K562 (cell line): ENCODE measurements at regions not wholly inside any gene's neighbourhood (a gene's known extent, or its start where the extent isn't known, plus 50 kb on each side); places are given as distances from the start of the nearest gene placed in this dataset.

Experiments
- ATAC-seq: fragments of 200-7000 bp; cut with Tn5 transposase; 3 replicates; pipeline ENCODE4 v1.9.1; 2020; ENCODE audit warnings: moderate library complexity
- BruUV-seq: library from RNA; stranded (reverse); fragments of 400-500 nt; replicated peaks from 2 replicates; lab custom pipeline; 2021; lab: Mats Ljungman, UMichigan
- CTCF ChIA-PET: fragments of 300-600 bp; formaldehyde crosslinking; extraction: SDS; loops from one replicate; lab custom pipeline; 2021; ENCODE audit warnings: low intra/inter-chr PET ratio; lab: Yijun Ruan, JAX
- POLR2A ChIA-PET: fragments of 300-600, 350-650 bp; sonication (Branson Sonifier 250); formaldehyde crosslinking; extraction: SDS; loops from one replicate; lab custom pipeline; 2021; ENCODE audit warnings: antibody characterized with exemption, inconsistent platforms; lab: Yijun Ruan, JAX
- DNase-seq, 4 experiments: peaks; one replicate each; pipeline versions ENCODE4 v3.0.0 to v3.0.0-alpha.2; 2011 to 2018; ENCODE audit warnings: low spot score in 3 of 4, mixed read lengths in 3 of 4; ENCODE audit errors: extremely low read depth in 1 of 4
- FAIRE-seq: peaks from 2 replicates; lab custom pipeline; 2011; peaks lifted over from hg19 to GRCh38; lab: Jason Lieb, UNC
- H2AFZ ChIP-seq: 2 replicates; pipeline ENCODE4 v1.6.0; 2011; ENCODE audit warnings: low read depth, low read length, control low read depth, inconsistent platforms
- H3K27ac ChIP-seq: fragments of 200-600 bp; 3 replicates; pipeline ENCODE4 v1.8.0; 2011; ENCODE audit warnings: low read depth, mild to moderate bottlenecking, control low read depth, inconsistent platforms, low read length, moderate library complexity, mixed read lengths; ENCODE audit errors: extremely low read depth
- H3K27me3 ChIP-seq, 2 experiments: fragments of 300-600 bp in 1 of 2; 2 replicates in 1 of 2; 3 replicates in 1 of 2; pipeline versions ENCODE4 v1.6.0 to v1.8.0; 2011; ENCODE audit warnings: inconsistent platforms in 2 of 2, low read length in 2 of 2, mild to moderate bottlenecking in 1 of 2, mixed read lengths in 1 of 2, moderate library complexity in 1 of 2; ENCODE audit not compliant: control insufficient read depth in 2 of 2, insufficient read depth in 2 of 2
- H3K36me3 ChIP-seq: fragments of 300-600 bp; 3 replicates; pipeline ENCODE4 v1.8.0; 2011; ENCODE audit warnings: mild to moderate bottlenecking, low read length, inconsistent platforms; ENCODE audit not compliant: control insufficient read depth, insufficient read depth
- H3K4me1 ChIP-seq, 2 experiments: fragments of 200-600 bp in 1 of 2; replicated peaks in 1 of 2; 2 replicates in 1 of 2; 3 replicates in 1 of 2; pipeline versions ENCODE4 v1.5.1 to v1.8.0; 2011; ENCODE audit warnings: inconsistent platforms in 2 of 2, low read length in 2 of 2, mild to moderate bottlenecking in 1 of 2, mixed read lengths in 1 of 2, moderate library complexity in 1 of 2; ENCODE audit not compliant: control insufficient read depth in 2 of 2, insufficient read depth in 2 of 2
- H3K4me2 ChIP-seq: 2 replicates; pipeline ENCODE4 v1.6.1; 2011; ENCODE audit warnings: low read length, control low read depth, inconsistent platforms, mixed read lengths; ENCODE audit not compliant: insufficient read depth
- H3K4me3 ChIP-seq: fragments of 200-600 bp; sonication (generic), shearing (Covaris generic); 2 replicates; pipeline ENCODE4 v1.5.1; 2016; ENCODE audit warnings: control low read depth, inconsistent platforms
- H3K79me2 ChIP-seq: fragments of 200-600 bp; 3 replicates; pipeline ENCODE4 v1.8.0; 2011; ENCODE audit warnings: low read length, inconsistent platforms; ENCODE audit not compliant: control insufficient read depth, insufficient read depth
- H3K9ac ChIP-seq, 2 experiments: 2 replicates each; pipeline versions ENCODE4 v1.6.0 to v1.6.1; 2011; ENCODE audit warnings: low read depth in 2 of 2, low read length in 2 of 2, control low read depth in 1 of 2, inconsistent platforms in 1 of 2, mild to moderate bottlenecking in 1 of 2, mixed read lengths in 1 of 2; ENCODE audit not compliant: insufficient read depth in 1 of 2
- H3K9me1 ChIP-seq: one replicate; pipeline ENCODE4 v1.6.0; 2011; ENCODE audit warnings: inconsistent platforms, mild to moderate bottlenecking, low read length, moderate library complexity; ENCODE audit not compliant: control insufficient read depth, insufficient read depth
- H3K9me3 ChIP-seq: replicated peaks from 2 replicates; pipeline ENCODE4 v1.5.1; 2011; ENCODE audit warnings: low read depth, low read length, inconsistent platforms; ENCODE audit not compliant: control insufficient read depth, insufficient read depth
- H4K20me1 ChIP-seq: replicated peaks from 2 replicates; pipeline ENCODE4 v1.6.1; 2011; ENCODE audit warnings: low read length, inconsistent platforms, mixed read lengths; ENCODE audit not compliant: control insufficient read depth, insufficient read depth
- BRD4 ChIP-seq: fragments of 200-600 bp; sonication (generic); IDR thresholded peaks from 2 replicates; pipeline ENCODE4 v1.6.1; 2017; ENCODE audit warnings: inconsistent platforms
- EGR1 ChIP-seq: fragments of 450-650 bp; conservative IDR thresholded peaks from 2 replicates; pipeline ENCODE4 v1.6.1; 2017; ENCODE audit warnings: mild to moderate bottlenecking
- KLF1 ChIP-seq: fragments of 450-650 bp; IDR thresholded peaks from 2 replicates; pipeline ENCODE4 v1.6.1; 2016; ENCODE audit warnings: missing genetic modification characterization, missing compliant biosample characterization
- SAFB ChIP-seq: fragments of 200-400 bp; formaldehyde crosslinking; IDR thresholded peaks from 2 replicates; pipeline ENCODE4 v1.6.1; 2017; ENCODE audit warnings: low read depth, low read length, borderline replicate concordance
- SAFB2 ChIP-seq: fragments of 200-400 bp; formaldehyde crosslinking; IDR thresholded peaks from 2 replicates; pipeline ENCODE4 v1.6.1; 2018; ENCODE audit warnings: borderline replicate concordance, low read length, low read depth, moderate library complexity; ENCODE audit not compliant: severe bottlenecking
- ZNF12 ChIP-seq: sonication (generic); formaldehyde crosslinking; IDR thresholded peaks from 2 replicates; pipeline ENCODE4 v1.4.0; 2020; ENCODE audit warnings: mild to moderate bottlenecking, missing genetic modification reagents
- ZNF561 ChIP-seq: fragments of 450-650 bp; formaldehyde crosslinking; conservative IDR thresholded peaks from 2 replicates; pipeline ENCODE4 v1.4.0; 2020; ENCODE audit warnings: mild to moderate bottlenecking, moderate library complexity
- ZNF586 ChIP-seq: fragments of 450-650 bp; formaldehyde crosslinking; conservative IDR thresholded peaks from 2 replicates; pipeline ENCODE4 v1.4.0; 2020; ENCODE audit warnings: mild to moderate bottlenecking, moderate library complexity
- WGBS: fragments of 100-300 bp; shearing (Covaris generic); methylation state at CpG from one replicate; pipeline ENCODE4 v1.1.6; 2016; ENCODE audit warnings: low coverage, mixed read lengths; ENCODE audit not compliant: insufficient coverage; ENCODE audit errors: missing lambda C conversion rate; 5-methylcytosine and 5-hydroxymethylcytosine counted together
- in situ Hi-C: fragments of 300-500 bp; cut with MboI; formaldehyde crosslinking; loops from 4 replicates; pipeline ENCODE4 v1.15.0; 2018; ENCODE audit warnings: inconsistent platforms, mixed read lengths
- intact Hi-C: fragments of 100-400 bp; cut with micrococcal nuclease; formaldehyde crosslinking; loops from 2 replicates; pipeline ENCODE4 v1.14.2; 2022
- TF ChIP-seq, protein P1 (sequence below): fragments of 450-650 bp; IDR thresholded peaks from 2 replicates; pipeline ENCODE4 v1.6.1; 2016

DNA sequence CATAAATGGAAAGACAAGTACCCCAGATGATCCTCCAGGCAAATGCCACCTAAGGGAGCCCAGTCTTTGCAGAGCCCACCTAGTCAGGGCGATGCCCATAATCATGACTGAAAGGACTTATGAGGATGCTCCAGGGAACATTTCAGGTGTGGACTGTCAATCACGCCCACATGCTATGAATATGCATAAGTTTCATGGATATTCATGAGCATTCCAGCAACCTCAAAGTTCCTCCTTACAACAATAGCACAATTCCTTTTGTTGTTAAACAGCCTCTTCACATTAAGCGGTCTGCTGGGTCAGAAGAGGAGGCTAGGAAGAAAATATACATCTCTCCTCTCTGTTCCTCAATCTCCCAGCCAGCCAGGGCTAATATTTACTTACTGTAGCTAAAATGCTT lies 161.6 kb downstream of the C5orf15 start:
- no peak overlapping the region for H3K4me2 ChIP-seq
- no peaks in the 10 kb centered on the region for H3K36me3 ChIP-seq
- no peaks in the 10 kb centered on the region for H3K79me2 ChIP-seq
- WGBS: 0% methylated on average over 3 of the region's 3 CpGs
- H4K20me1 ChIP-seq: no peaks in the 10 kb centered on the region; the same call in 1 of the 2 replicates
- H3K4me1 ChIP-seq: no peaks in the 10 kb centered on the region
- POLR2A ChIA-PET: interaction anchor here (0.7 kb wide), 1 partner anchor 341 kb away, joined by 3 read pairs; no protein-coding TSS in a partner anchor
- CTCF ChIA-PET: no interaction called here
- H3K9me1 ChIP-seq: no peaks in the 10 kb centered on the region
- peaks cover 21 to 27% of the 10 kb centered on the region in 2 experiments; a peak in 4 of 5 replicates for H3K27me3 ChIP-seq
- TF ChIP-seq SAFB2 (no peak), KLF1 (tag) (no peak), EGR1 (peak; percentile 44), SAFB (no peak), ZNF12 (no peak), ZNF561 (no peak), ZNF586 (no peak), BRD4 (no peak)
- TF ChIP-seq, protein P1, sequence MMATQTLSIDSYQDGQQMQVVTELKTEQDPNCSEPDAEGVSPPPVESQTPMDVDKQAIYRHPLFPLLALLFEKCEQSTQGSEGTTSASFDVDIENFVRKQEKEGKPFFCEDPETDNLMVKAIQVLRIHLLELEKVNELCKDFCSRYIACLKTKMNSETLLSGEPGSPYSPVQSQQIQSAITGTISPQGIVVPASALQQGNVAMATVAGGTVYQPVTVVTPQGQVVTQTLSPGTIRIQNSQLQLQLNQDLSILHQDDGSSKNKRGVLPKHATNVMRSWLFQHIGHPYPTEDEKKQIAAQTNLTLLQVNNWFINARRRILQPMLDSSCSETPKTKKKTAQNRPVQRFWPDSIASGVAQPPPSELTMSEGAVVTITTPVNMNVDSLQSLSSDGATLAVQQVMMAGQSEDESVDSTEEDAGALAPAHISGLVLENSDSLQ: peak; percentile 83
- FAIRE-seq (no peak), DNase-seq (no peak), ATAC-seq (no peak)
- H3K9me3 ChIP-seq: no peaks in the 10 kb centered on the region
- H2AFZ ChIP-seq: no peak overlapping the region
- no peak overlapping the region for H3K4me3 ChIP-seq
- no peak overlapping the region for H3K9ac ChIP-seq
- no peak overlapping the region for H3K27ac ChIP-seq
- intact Hi-C loops: no loop called here
- in situ Hi-C loops: no loop called here
- no TSS peak for BruUV-seq
